Thymus (tissue), 11 donors: ENCODE measurements at regions not wholly inside any gene's neighbourhood (a gene's known extent, or its start where the extent isn't known, plus 50 kb on each side); places are given as distances from the start of the nearest gene placed in this dataset.
"Not testable (repeated sequence)": the region's sequence is repeated elsewhere in the genome, so short reads cannot be mapped to it uniquely, and the experiment has no call there.

ENCODE experiments used
- DNase-seq, 9 donors: peaks; one replicate each; pipeline ENCODE4 v3.0.0-alpha.2; 2013; ENCODE audit warnings: low spot score in 9 of 9, low read depth in 6 of 9, missing footprints in 1 of 9
- H3K27ac ChIP-seq, 2 donors: one replicate each; pipeline ENCODE4 v1.5.1; 2013; ENCODE audit warnings: control low read depth in 1 of 2, low read depth in 1 of 2, low read length in 1 of 2, mild to moderate bottlenecking in 1 of 2, moderate library complexity in 1 of 2
- H3K27me3 ChIP-seq, 2 donors: one replicate each; pipeline ENCODE4 v1.5.1; 2013; ENCODE audit warnings: low read length in 1 of 2; ENCODE audit not compliant: control insufficient read depth in 2 of 2, insufficient read depth in 1 of 2
- H3K36me3 ChIP-seq, 2 donors: one replicate each; pipeline ENCODE4 v1.5.1; 2013; ENCODE audit warnings: low read length in 1 of 2, mild to moderate bottlenecking in 1 of 2, moderate library complexity in 1 of 2; ENCODE audit not compliant: control insufficient read depth in 2 of 2, insufficient read depth in 2 of 2
- H3K4me1 ChIP-seq, 2 donors: one replicate each; pipeline ENCODE4 v1.5.1; 2013; ENCODE audit warnings: low read length in 2 of 2; ENCODE audit not compliant: control insufficient read depth in 2 of 2, insufficient read depth in 2 of 2
- H3K4me3 ChIP-seq, 2 donors: one replicate each; pipeline ENCODE4 v1.5.1; 2013; ENCODE audit warnings: low read length in 2 of 2, control low read depth in 1 of 2, mild to moderate bottlenecking in 1 of 2
- H3K9me3 ChIP-seq, 2 donors: one replicate each; pipeline ENCODE4 v1.5.1; 2013; ENCODE audit warnings: low read length in 1 of 2, mild to moderate bottlenecking in 1 of 2; ENCODE audit not compliant: control insufficient read depth in 2 of 2, insufficient read depth in 1 of 2
- WGBS: extraction: QIAGEN DNeasy Blood & Tissue Kit; methylation state at CpG from one replicate; pipeline ENCODE4 v1.1.7; 2013; 5-methylcytosine and 5-hydroxymethylcytosine counted together
- donor health status: healthy.

DNA sequence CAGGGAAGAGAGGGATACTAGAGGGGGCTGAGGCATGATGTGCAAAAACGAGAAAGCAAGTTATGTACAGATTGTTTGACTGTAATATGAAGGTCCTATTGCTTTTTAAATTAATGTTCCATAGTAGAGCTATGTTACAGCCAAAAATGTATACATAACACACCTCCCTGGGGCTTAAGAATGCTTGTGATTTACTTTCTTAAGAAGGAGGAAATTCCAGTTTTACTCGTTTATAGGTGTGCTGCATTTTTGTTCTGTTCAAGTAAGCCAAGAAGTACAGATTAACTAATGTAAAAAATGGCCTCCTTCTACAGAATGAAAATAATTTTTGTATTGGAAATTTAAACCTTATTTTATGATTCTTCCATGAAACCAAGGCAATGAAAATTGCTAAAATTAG is 614.4 kb upstream of the NR3C2 start:
- 81% methylated on average over 2 of the region's 2 CpGs for WGBS
- Histone ChIP-seq H3K9me3 (no peaks in the 10 kb centered on the region), H3K27me3 (no peaks in the 10 kb centered on the region), H3K27ac (no peak overlapping the region), H3K36me3 (no peaks in the 10 kb centered on the region), H3K4me1 (no peaks in the 10 kb centered on the region), H3K4me3 (no peak overlapping the region)
- DNase-seq = no peak

DNA sequence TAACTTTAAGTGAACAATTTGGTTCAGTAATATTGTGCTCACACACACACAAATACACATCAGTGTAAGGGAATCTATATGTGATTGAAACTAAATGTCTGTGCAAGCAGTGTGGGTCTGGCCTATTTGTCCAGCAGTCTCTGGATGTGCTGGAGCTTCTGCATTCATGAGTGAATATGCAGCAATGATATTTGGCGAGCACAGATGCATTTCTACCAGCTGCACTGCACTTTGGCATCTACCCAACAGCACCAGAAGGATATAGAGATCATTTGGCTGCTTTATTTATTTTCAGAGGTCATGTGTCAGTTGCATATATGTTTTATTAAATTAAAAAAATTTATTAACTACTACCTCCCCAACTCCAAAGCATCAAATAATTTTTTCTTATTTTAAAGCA is 613.4 kb upstream of the NR3C2 start:
- Histone ChIP-seq H3K9me3 (no peaks in the 10 kb centered on the region), H3K4me1 (no peaks in the 10 kb centered on the region), H3K27me3 (no peaks in the 10 kb centered on the region), H3K4me3 (no peak overlapping the region), H3K27ac (no peak overlapping the region), H3K36me3 (no peaks in the 10 kb centered on the region)
- DNase-seq = no peak
- 71% methylated on average over 1 of the region's 1 CpG for WGBS

DNA sequence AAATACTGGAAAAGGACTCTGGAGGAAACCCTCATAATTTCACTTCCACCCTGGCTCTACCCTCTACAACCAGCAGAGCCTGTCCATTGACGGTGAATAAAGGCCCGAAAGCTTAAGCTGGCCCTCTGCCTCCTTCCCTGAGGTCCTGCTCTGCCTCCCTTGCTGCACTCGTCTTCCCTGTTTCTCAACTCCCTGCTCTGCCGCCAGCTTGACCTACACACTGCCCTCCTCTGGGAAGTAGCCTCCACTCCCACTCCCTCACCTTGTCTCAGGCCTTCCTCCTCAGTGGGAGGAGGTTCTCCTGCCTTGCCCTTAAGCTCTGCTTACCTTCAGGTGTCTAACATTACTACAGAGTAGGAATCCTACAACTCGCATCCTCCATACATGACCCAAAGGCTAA is 608.6 kb upstream of the NR3C2 start:
- Histone ChIP-seq H3K27me3 (no peaks in the 10 kb centered on the region), H3K4me3 (no peak overlapping the region), H3K9me3 (no peaks in the 10 kb centered on the region), H3K4me1 (no peaks in the 10 kb centered on the region), H3K27ac (no peak overlapping the region), H3K36me3 (no peaks in the 10 kb centered on the region)
- WGBS = 93% methylated on average over 5 of the region's 5 CpGs
- no peak for DNase-seq

DNA sequence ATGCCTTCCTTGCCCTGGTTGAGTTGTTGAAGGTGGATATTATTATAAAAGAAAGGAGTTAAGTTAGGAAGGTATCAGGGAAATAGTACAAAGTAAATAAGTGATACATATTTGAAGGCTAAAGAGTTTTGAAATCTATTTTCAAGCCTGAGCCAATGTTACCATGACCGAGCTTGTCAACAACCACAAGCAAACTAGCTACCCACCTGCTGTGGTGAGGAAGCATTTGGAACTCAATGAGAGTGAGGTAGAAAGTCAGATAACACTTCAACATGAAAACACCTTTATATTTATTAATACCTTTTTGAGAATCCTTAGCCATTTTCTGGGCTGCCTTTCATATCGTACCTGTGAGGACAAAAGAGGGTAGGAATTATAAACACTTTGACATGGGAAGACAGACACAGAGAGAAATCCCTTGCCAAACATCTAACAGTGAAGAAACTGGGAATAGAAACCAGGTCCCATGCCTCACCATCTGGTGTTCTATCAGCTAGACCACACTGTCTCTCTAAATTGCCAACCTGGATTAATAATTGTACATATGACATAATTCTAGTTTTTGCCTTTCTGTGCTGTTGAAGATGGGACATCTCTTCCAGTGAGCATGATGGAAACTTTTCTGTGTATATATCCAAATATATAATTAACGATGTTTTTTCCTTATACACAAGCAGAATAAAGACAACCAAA is 606.4 kb upstream of the NR3C2 start:
- peaks cover 0 to 1% of the 10 kb centered on the region in 2 donors for H3K9me3 ChIP-seq
- no peaks in the 10 kb centered on the region for H3K36me3 ChIP-seq
- H3K27ac ChIP-seq = no peak overlapping the region
- H3K4me3 ChIP-seq = no peak overlapping the region
- 94% methylated on average over 3 of the region's 3 CpGs for WGBS
- no peaks in the 10 kb centered on the region for H3K4me1 ChIP-seq
- DNase-seq = no peak
- H3K27me3 ChIP-seq = no peaks in the 10 kb centered on the region

DNA sequence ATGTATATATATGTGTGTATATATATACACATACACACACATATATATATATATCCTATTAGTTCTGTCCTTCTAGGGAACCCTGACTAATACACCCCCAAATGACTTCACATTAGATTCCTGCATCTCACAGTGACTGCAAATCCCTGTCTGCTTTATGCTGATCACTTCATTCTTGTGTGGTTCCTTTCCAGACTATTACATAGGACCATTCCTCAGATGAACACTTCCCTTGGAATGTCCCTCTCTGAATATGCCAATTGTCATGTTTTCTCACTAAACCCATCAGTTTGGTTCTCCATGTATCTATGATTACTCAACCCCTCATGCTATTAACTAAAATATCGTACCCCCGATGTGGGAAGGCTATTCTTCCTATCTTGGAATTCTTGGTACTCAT is 605.2 kb upstream of the NR3C2 start:
- Histone ChIP-seq H3K9me3 (peaks cover 0 to 5% of the 10 kb centered on the region in 2 donors), H3K4me3 (no peak overlapping the region), H3K27me3 (no peaks in the 10 kb centered on the region), H3K36me3 (no peaks in the 10 kb centered on the region), H3K27ac (no peak overlapping the region), H3K4me1 (no peaks in the 10 kb centered on the region)
- 97% methylated on average over 2 of the region's 2 CpGs for WGBS
- DNase-seq = no peak

DNA sequence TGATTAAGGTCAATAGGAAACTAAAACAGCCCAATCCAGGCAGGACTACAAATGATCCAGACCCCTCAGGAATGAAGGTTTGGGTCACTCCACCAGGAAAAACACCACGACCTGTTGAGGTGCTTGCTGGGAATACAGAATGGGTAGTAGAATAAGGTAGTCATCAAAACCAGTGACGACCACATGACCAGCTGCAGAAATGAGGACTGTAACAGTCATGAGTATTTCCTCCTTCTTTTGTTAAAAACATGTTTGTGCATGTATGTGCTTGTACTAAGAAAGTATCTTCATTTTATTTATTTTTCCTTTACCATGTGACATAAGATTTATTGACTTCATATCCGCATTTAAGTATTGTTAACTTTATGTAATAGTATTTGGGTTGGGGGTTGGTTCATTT is 603.5 kb upstream of the NR3C2 start:
- H3K4me3 ChIP-seq = no peak overlapping the region
- H3K36me3 ChIP-seq = no peaks in the 10 kb centered on the region
- no peak for DNase-seq
- no peaks in the 10 kb centered on the region for H3K27me3 ChIP-seq
- H3K4me1 ChIP-seq = no peaks in the 10 kb centered on the region
- peaks cover 0 to 5% of the 10 kb centered on the region in 2 donors for H3K9me3 ChIP-seq
- no peak overlapping the region for H3K27ac ChIP-seq
- WGBS = 95% methylated on average over 3 of the region's 3 CpGs

DNA sequence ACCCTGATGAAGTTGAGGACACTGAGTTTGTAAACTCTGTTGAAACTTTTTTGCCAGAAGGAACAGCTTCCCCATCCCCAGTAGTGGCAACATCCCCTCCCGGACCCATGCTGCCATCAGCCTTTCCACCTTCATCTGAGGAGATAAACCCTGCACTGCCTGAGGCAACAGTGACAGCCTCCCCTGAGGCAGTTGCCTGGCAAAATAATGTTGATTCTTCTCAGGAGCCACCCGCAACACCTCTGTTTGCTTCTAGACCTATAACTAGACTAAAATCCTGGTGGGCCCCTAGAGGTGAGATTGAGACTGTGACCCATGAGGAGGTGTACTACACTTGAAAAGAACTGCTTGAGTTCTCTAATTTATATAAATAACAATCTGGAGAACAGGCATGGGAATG is 597.6 kb upstream of the NR3C2 start:
- not testable (repeated sequence) for H3K9me3 ChIP-seq, H3K4me1 ChIP-seq, H3K27me3 ChIP-seq, H3K27ac ChIP-seq, H3K4me3 ChIP-seq, DNase-seq, H3K36me3 ChIP-seq
- WGBS = 95% methylated on average over 2 of the region's 2 CpGs

DNA sequence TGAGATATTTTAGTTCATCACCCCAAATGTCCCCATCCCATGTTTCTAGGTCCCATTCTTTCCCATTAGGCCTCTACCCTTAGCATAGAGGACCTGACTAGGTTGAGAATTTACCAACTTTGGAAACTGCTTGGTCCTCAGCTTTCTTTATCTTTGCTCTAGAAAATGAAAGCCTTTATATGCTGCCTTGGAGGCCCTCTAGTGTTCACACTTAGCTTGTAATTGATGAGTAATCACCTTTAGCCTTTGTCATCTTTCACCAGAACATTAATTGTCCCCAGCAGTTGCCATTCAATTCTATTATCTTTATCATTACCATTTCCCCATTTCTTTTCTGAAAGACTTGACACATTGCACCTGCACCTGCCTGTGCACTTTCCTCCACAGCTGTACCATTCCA is 589.2 kb upstream of the NR3C2 start:
- DNase-seq = no peak
- Histone ChIP-seq H3K27me3 (no peaks in the 10 kb centered on the region), H3K4me3 (no peak overlapping the region), H3K4me1 (no peaks in the 10 kb centered on the region), H3K36me3 (no peaks in the 10 kb centered on the region), H3K27ac (no peak overlapping the region), H3K9me3 (no peaks in the 10 kb centered on the region)

DNA sequence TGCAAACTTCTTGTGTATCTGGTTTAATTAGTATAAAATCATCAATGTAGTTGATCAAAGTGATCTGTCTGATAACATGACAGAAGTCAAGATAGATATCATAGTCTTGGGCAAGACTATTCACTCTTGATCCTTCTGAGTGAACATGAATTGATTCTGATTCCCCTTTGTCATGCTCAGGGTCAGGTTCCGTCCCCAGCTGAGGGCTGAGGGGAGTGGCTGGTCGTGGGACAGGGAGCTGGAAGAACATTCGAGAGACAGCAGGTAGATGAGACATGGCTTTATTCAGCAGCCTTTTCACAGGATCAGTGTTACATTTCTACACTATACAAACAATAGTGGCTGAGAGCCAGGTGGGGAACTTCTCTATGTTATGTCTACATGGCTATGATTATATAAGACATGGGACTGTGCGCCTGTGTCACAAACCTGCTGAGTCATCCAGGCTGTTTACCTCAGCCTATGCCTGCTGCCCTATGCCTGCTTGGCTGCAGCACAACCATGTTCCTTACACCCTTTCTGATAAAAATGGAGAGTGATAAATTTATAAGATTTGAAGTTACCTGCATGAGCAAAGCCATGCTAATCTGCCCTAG is 586.9 kb upstream of the NR3C2 start:
- Histone ChIP-seq H3K9me3 (no peaks in the 10 kb centered on the region), H3K4me3 (no peak overlapping the region), H3K27ac (no peak overlapping the region), H3K36me3 (no peaks in the 10 kb centered on the region), H3K4me1 (no peaks in the 10 kb centered on the region), H3K27me3 (no peaks in the 10 kb centered on the region)
- 80% methylated on average over 4 of the region's 4 CpGs for WGBS
- DNase-seq = no peak
